Astrocyte (in vitro differentiated cells and primary cell): ENCODE measurements at regions not wholly inside any gene's neighbourhood (a gene's known extent, or its start where the extent isn't known, plus 50 kb on each side); places are given as distances from the start of the nearest gene placed in this dataset.

Experiments
- CTCF ChIP-seq: IDR thresholded peaks from 2 replicates; pipeline ENCODE4 v1.5.1; 2011; ENCODE audit warnings: low read depth, mild to moderate bottlenecking, inconsistent platforms, low read length, moderate library complexity; ENCODE audit not compliant: insufficient read depth
- EZH2 ChIP-seq: IDR thresholded peaks from 2 replicates; pipeline ENCODE4 v1.6.1; 2012; ENCODE audit warnings: mild to moderate bottlenecking, low read length, inconsistent platforms; ENCODE audit not compliant: insufficient read depth

GRCh38 chr15:96119734-96120133 lies 210.8 kb upstream of the NR2F2 start:
- TF ChIP-seq CTCF = no peak
- no peak for TF ChIP-seq EZH2
